GM19468 (cell line): ENCODE measurements at regions not wholly inside any gene's neighbourhood (a gene's known extent, or its start where the extent isn't known, plus 50 kb on each side); places are given as distances from the start of the nearest gene placed in this dataset.
"Not testable (repeated sequence)": the region's sequence is repeated elsewhere in the genome, so short reads cannot be mapped to it uniquely, and the experiment has no call there.

Source experiments
- ATAC-seq: cut with Tn5 transposase; IDR thresholded peaks from one replicate; pipeline ENCODE4 v1.9.1; 2021; ENCODE audit warnings: mild to moderate bottlenecking, moderate library complexity, moderate number of reproducible peaks; ENCODE audit not compliant: unreplicated experiment; ENCODE audit errors: extremely low read depth

DNA sequence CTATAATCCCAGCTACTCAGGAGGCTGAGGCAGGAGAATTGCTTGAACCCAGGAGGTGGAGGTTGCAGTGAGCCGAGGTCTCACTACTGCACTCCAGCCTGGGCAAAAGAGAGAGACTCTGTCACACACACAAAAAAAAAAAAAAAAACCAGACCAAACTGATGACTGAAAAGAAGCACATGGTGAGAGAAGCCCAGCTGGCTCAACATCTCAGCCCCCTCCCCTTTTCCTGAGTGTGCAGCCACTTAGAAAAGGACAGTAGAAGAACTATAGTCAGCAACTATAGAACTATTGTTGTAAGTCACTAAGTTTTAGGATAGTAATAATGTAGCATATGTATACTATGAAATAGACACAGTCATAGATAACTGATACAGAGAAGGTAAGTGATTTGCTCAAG lies 87.2 kb upstream of the RALGPS2 start:
- no peak for ATAC-seq

DNA sequence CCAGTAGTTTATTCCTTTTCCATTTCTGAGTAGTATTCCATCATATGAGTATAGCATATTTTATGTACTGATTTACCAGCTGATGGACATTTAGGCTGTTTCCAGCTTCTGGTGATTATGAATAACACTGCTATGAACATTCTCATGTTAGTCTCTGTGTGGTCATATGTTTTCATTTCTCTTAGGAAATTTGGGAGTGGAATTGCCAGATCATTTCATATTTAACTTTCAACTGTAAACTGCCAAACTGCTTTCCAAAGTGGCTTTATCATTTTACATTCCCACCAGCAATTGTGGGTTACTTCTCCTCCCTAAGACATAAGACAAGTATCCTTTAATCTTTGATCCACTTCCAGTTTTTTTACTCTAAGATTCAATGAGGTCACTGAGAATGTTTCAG lies 85.7 kb upstream of the RALGPS2 start:
- ATAC-seq = no peak

DNA sequence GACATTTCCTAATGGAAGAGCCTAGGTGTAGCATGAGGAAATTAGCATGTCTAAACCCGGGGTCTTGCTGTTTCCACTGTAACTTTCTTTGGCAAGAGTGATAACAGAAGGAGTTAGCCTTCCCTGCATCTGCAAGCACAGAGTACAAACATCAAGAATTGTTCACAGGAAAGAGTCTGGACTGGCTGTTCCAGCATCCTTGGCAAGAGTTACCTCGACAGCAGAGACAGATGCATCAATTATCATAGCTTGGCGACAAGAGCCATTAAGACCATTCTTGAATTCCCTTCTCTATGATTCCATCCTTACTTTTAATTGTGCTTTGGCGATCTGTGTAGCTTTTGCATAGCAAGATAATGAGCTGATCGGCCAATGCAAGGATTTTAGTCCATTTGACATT lies 82.8 kb upstream of the RALGPS2 start:
- no peak for ATAC-seq

DNA sequence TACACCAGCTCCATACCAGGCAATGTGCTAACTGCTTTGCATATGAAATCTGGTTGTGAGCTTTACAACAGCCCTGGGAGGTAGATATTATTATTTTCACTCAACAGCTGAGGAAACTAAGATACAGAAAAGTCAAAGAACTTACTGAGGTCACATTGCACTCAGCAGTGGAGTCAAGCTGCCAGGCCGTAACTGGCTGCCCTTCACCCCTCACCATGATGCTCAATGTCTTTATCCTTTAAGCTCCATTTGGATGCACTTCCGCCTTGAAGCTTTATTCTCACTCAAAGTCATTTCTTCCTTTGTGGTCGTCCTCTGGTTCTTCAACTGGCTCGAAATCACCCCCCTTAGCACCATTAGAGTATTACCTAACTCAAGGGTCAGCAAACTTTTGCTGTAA lies 81.7 kb upstream of the RALGPS2 start:
- no peak for ATAC-seq

DNA sequence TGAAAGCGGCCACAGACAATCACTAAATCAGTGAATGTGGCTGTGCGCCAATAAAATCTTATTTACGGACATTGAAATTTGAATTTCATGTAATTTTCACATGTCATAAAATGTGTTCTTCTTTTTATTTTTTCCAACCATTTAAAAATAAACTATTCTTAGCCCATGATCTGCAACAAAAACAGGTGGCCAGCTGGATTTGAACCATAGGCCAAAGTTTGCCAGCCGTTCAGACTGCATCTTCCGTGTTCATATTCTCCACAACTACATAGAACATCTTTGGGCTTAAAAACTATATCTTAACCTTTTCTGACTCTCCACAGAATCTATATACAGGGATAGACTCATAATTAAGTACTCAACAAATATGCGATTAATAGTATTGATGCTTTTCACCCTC lies 81.2 kb upstream of the RALGPS2 start:
- no peak for ATAC-seq

DNA sequence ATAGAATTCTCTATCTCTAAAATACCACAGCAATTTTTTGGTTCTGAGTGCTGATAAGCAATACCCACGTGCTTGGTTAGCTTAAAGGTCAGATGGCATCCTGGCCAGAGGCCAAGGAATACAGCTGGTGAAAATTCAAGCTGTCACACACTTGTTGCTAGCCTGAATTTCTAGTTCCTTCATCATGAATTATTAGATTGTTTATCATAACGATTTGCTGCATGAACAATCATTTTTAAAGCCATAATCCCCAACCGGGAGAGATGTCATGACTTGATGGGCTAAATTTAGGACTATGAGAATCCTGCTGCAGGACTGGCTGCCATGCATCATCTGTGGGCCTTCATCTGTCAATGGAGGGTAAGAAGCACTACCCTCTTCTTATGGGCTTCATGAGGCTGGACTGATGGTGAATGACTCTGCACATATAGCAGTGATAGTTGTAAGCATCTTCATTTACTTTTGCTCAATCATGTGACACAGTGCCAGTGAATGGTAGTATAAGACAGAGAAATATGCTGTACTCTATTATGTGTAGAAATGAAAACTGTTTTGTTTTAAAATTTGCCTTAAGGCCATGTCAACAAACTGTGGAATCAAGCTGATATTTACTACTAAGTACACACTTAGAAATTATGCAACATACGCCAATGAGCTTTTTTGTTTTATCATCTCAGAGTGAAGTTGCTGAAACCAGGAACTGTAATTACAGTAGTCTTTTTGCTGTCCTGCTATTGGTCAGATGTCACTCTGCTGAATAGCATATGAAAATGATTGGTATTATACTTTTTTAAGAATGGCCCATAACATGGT lies 80.5 kb upstream of the RALGPS2 start:
- no peak for ATAC-seq

DNA sequence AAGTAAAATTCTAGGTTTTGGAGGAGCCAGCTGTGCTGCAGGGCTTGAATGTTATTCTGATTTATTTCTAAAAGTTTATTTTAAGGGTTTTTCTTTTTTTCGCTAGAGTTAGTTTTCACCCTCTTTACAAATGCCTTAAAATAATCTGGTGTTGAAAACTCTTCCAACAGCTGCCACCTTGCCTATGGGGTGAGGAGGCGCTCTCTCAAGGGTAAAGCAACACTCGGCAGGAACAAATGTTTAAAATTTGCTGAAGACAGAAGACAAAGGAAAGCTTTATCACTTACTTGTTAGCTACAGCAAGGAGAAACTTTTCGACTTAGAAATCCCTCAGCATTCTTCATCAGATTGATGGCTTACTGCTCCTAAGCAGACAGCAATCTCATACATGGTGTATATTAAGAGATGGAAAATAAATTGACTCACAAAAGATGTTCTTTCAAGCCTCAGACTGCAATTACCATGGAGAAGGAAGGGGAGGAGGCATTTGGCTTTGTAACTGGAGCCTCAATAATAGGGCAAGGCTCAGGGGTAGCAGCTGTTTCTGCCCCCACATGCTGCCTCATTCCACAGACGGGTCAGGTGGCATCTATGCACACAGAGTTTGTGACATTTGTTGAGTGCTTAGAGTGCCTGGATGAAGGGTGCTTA lies 79.8 kb upstream of the RALGPS2 start:
- no peak for ATAC-seq

DNA sequence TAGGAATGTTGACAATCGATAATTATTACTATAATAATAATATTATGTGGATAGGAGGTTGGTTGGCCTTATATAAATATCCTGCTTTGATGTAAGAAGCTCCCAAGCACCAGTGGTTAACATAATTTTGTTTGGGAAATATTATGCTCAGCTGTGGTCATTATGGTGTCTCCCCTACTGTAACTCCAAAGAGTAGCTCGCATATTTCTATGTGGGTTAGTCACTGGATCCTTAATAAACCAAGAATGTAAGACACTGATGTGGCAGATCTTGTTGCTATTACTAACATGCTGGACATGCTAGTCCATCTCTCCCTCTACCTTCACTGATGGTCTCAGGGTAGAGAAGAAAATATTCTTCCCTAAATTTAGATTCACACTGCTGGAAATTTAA lies 79.2 kb upstream of the RALGPS2 start:
- ATAC-seq = no peak

DNA sequence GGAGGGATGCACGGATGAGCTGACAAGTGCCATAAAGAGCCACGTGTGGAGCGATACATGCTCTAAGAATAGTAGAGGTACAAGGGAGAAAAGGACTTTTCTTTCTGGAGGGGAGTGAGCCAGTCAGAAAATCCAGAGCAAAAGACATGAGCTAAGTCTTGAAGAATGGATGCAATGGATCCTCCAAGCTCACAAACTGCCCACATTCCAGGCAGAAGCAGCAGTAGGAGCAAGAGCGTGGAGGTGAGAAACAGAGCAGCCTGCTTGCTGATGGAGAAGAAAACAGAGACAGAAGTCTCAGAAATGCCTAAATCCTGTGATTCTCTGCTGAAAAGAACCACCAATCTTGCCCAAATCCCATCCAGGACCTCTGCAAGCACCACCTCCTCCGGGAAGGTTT lies 78.2 kb upstream of the RALGPS2 start:
- ATAC-seq = no peak

DNA sequence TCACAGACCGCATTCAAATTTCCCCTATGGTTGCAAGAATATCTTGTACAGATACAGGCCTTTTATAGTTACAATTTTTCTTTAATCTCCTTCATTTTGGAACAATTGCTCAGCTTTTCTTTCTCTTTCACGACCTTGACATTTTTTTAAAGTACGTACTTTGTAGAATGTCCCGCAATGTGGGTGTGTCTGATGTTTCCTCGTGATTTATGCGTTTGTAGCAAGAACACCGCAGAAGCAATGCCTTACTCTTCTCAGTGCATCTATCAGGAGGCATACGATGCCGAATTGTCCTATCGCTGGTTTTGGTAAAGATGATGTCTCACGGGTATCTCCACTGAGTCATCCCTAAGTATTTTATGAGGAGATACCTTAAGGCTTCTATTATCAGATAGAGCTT lies 76.9 kb upstream of the RALGPS2 start:
- no peak for ATAC-seq

DNA sequence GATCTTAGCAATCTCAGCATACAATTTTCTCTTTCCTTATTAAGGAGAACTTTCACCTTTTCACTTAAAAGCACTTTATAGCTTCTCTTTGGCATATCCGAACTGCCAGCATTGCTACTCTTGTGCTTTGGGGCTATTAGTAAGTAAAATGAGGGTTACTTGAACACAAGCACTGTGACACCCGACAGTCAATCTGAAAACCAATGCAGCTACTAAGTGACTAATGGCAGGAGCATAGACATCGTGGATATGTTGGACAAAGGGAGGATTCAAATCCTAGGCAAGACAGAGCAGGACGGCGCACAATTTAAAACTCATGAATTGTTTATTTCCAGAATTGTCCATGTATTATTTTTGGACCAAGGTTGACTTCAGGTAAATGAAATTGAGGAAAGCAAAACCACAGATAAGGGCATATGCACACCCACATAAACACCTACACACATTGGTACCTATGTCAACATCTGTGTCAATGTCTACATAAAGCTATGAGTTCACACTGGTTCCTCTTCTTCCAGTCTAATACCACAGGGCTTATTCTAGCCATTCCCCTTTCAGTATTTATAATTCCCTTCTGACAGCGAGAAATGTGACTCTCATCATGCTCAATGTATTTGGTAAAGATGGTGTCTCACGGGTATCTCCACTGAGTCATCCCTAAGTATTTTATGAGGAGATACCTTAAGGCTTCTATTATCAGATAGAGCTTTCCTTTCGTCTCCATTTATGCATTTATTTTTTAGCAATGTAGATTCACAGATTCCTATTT lies 75.3 kb upstream of the RALGPS2 start:
- no peak for ATAC-seq

DNA sequence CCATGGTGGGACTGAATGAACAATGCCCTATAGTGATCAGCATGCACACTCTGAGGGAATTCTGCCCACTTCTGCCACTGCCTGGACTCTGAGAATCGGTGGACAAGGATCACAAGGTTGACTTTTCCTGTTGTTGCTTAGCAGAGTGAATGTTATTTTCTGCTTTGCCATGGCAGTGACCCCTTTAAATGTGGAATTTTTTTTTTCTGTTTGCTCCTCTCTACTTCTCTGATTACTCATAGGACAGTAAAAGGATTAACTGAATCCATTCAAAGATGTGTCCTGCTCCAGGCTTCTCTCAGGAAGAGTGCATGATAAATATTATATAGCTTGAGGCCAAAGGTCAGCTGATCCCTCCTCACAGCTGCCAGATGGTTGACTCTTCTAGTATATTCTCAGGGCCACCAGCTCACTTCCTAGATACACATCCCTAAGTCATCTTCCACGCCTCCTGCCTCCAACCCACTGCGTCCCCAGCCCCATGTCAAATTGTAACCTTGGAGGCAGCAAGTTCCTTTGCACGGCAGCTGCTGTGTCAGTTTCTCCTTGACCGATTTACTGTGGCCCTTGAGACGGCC lies 74.0 kb upstream of the RALGPS2 start:
- ATAC-seq = no peak

DNA sequence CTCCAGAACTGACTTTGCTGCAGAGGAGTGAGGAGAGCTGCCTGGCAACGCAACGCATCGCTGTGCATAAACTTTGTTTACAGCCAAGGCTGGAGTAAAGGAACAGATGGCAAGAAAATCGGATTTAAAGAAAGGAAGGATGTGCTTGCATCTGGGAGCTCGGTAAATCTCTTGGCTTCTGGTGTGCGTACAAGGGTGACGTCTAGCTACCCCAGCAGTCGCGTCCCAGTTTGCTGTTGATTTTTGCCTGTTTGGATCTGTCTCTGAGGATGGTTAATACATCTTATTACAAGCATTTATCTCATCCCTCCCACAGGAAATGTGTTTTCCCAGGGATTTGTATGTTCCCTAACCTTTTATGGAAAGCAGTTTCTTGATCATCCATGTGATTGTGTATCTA lies 73.3 kb upstream of the RALGPS2 start:
- ATAC-seq = no peak

DNA sequence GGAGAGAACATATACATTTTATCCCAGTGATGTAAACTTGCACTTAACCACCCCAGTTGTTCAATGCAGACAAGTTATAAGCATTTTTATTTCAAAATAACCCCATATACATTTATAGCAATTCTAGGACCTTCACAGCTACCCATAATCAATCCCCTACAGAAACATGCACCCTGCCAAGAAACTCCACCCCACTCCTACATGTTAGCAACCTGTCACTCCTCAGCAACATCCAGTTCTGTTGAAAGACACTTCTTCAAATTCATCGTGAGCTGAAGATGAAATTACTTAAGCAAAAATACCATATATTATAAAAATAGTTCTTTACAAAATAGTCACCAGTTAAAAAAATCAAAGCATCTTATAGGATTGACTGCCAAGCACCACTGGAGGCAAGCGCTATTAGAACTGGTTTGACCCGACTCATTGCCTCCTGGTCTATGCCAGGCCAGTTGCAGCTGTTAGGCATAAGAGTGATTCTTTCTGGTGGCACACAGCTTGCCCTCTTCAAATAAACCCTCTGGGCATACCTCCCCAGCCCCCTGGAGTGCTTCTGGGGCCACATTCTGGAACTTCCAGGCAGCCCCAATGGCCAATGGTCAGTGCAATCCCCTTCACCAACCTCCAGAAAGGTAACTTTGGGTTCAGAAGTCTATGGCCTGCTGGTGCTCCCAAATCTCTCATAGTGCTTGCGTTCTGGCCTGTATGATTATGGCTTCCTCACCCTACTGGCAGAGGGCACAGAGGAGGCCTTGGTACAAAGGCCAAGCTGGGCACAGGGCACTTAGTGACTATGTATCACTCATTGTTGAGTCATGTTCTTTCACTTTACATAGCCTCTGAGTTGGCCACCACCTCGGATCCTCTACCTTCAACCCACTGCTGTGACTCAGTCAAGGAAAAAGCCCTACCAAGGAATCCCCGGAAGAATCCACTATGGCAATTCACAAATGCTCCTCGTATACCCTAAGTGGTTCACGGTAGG lies 72.2 kb upstream of the RALGPS2 start:
- no peak for ATAC-seq

DNA sequence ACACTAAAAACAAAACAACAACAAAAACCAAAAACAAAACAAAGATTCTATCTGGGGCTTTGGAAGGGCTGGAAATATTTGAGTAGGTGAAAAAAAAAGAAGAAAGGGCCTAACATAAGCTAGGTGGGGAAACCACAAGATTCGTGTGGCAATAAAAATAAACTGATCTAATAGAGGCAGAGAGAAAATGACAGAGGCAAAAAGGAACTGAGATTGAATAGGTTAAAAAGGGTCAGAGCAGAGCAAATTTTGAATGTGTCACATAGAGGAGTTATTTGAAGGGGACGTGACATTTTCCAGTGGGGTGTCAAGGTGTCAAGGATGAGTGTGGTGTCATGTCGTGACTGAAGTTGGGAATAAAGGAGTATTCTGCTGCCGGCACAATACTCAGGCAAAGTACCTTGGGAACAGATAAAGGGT lies 65.2 kb upstream of the RALGPS2 start:
- ATAC-seq = peak; percentile 41

DNA sequence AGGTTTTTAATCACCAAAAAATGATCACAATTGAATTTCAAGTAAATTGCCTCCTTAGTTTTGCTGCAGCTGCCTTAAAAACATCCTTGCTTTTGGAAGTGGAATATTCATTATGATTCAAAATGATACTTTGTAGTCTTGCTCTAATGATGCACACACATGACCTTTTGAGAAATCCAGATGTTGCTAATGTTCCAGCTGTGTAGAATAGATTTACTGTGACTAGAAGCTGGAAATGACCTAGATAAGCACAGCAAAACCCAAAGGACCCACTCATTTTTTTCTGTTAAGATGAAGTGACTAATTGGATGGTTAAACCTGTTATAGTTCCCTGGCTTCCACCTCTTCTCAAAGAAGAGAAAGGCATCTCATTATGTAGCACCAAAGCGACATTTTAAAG lies 64.6 kb upstream of the RALGPS2 start:
- no peak for ATAC-seq

DNA sequence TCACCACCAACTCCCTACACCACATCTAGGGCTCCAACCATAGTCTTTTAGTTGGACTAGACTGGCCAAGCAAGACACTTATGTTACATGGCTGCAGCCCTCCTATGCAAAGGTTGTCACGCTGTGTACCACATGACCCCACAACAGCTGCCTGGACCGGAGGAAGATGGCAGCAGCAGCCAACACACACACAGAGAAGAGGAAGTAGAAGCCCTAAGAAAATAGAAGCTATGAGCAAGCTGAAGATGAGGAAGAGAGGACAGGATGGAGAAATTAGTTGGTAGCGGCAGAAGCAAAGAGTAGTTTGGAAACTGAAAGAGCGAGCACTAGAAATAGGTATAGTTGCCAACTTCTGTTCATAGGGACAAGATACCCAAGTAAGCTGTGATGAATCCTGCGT lies 60.8 kb upstream of the RALGPS2 start:
- peak; percentile 78 for ATAC-seq

DNA sequence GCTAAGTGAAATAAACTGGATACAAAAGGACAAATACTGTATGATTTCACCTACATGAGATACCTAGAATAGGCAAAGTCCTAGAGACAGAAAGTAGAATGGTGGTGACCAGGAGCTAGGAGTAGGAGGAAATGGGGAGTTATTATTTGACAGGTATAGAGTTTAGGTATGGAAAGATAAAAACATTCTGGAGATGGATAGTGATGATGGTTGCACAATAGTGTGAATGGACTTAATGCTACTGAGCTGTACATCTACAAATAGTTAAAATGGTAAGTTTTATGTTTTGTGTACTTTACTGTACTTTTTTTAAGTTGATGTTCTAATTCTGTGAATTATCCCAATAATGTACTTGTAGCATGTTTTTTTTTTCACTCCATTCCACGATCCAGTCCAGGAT lies 59.5 kb upstream of the RALGPS2 start:
- ATAC-seq = no peak

DNA sequence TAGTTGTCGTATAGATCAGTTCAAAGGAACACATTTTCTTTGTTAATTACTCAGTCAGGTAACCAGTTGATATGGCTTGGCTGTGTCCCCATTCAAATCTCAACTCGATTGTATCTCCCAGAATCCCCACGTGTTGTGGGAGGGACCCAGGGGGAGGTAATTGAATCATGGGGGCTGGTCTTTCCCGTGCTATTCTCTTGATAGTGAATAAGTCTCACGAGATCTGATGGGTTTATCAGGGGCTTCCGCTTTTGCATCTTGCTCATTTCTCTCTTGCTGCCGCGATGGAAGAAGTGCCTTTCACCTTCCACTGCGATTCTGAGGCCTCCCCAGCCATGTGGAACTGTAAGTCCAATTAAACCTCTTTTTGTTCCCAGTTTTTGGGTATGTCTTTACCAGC lies 58.2 kb upstream of the RALGPS2 start:
- ATAC-seq = not testable (repeated sequence)

DNA sequence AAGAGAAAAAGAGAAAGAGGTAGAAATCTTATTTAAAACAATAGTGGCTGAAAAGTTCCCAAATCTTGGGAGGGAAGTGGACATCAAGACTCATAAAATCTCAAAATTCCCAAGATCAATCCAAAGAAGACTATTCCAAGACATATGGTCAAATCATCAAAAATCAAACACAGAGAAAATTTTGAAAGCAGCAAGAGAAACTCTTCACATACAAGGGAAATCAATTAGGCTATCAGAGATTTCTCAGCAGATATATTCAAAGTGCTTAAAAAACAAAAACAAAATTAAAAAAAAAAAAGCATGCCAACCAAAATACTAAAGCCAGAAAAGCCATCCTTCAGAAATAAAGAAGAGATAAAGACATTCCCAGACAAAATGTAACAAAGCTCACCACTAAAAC lies 52.6 kb upstream of the RALGPS2 start:
- no peak for ATAC-seq
